Ishikawa (cell line): ENCODE measurements at regions not wholly inside any gene's neighbourhood (a gene's known extent, or its start where the extent isn't known, plus 50 kb on each side); places are given as distances from the start of the nearest gene placed in this dataset.

Experiments
- CEBPB ChIP-seq: IDR thresholded peaks from 2 replicates; pipeline ENCODE4 v1.6.1; 2012
- CREB1 ChIP-seq: IDR thresholded peaks from 2 replicates; pipeline ENCODE4 v1.6.1; 2012; ENCODE audit warnings: low read depth
- EGR1 ChIP-seq: IDR thresholded peaks from 2 replicates; pipeline ENCODE4 v1.6.1; 2012
- EP300 ChIP-seq: IDR thresholded peaks from 2 replicates; pipeline ENCODE4 v1.6.1; 2012; ENCODE audit warnings: borderline replicate concordance
- FOXM1 ChIP-seq: IDR thresholded peaks from 2 replicates; pipeline ENCODE4 v1.6.1; 2012; ENCODE audit warnings: low read depth, borderline replicate concordance
- NFIC ChIP-seq: IDR thresholded peaks from 2 replicates; pipeline ENCODE4 v1.6.1; 2012
- RAD21 ChIP-seq: IDR thresholded peaks from 2 replicates; pipeline ENCODE4 v1.6.1; 2012; ENCODE audit warnings: low read depth
- TAF1 ChIP-seq: IDR thresholded peaks from 2 replicates; pipeline ENCODE4 v1.6.1; 2012; ENCODE audit warnings: low read depth, mild to moderate bottlenecking
- TCF12 ChIP-seq: IDR thresholded peaks from 2 replicates; pipeline ENCODE4 v1.6.1; 2012; ENCODE audit warnings: low read depth
- TEAD4 ChIP-seq: IDR thresholded peaks from 2 replicates; pipeline ENCODE4 v1.6.1; 2012
- YY1 ChIP-seq: IDR thresholded peaks from 2 replicates; pipeline ENCODE4 v1.6.1; 2012; ENCODE audit warnings: low read depth
- ZBTB7A ChIP-seq: IDR thresholded peaks from 2 replicates; pipeline ENCODE4 v1.6.1; 2012; ENCODE audit warnings: low read depth
- TF ChIP-seq, protein P1 (sequence below): IDR thresholded peaks from 2 replicates; pipeline ENCODE4 v1.6.1; 2012; ENCODE audit warnings: low read depth, mild to moderate bottlenecking
- TF ChIP-seq, protein P2 (sequence below): IDR thresholded peaks from 2 replicates; pipeline ENCODE4 v1.6.1; 2012
- TF ChIP-seq, protein P3 (sequence below): IDR thresholded peaks from 2 replicates; pipeline ENCODE4 v1.6.1; 2012

DNA sequence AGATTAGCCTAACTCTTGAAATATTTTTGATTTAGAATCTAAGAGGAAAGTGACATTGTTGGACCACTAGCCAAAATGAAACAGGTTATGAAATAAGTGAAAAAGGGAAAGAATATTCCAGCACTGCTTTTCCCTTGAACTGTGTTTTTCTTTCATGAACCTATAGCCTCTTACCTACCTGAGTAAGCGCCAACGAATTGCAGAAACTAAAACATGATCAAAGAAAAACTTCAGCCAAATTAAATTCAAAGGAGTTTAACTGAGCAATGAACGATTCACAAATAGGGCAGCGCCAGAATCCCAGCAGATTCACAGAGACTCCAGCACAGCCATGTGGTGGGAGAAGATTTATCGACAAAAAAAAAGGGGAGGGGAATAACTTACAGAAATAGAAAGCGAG, 518.6 kb downstream of the PIK3C3 start:
- TF ChIP-seq YY1, result no peak
- TF ChIP-seq, protein P1, sequence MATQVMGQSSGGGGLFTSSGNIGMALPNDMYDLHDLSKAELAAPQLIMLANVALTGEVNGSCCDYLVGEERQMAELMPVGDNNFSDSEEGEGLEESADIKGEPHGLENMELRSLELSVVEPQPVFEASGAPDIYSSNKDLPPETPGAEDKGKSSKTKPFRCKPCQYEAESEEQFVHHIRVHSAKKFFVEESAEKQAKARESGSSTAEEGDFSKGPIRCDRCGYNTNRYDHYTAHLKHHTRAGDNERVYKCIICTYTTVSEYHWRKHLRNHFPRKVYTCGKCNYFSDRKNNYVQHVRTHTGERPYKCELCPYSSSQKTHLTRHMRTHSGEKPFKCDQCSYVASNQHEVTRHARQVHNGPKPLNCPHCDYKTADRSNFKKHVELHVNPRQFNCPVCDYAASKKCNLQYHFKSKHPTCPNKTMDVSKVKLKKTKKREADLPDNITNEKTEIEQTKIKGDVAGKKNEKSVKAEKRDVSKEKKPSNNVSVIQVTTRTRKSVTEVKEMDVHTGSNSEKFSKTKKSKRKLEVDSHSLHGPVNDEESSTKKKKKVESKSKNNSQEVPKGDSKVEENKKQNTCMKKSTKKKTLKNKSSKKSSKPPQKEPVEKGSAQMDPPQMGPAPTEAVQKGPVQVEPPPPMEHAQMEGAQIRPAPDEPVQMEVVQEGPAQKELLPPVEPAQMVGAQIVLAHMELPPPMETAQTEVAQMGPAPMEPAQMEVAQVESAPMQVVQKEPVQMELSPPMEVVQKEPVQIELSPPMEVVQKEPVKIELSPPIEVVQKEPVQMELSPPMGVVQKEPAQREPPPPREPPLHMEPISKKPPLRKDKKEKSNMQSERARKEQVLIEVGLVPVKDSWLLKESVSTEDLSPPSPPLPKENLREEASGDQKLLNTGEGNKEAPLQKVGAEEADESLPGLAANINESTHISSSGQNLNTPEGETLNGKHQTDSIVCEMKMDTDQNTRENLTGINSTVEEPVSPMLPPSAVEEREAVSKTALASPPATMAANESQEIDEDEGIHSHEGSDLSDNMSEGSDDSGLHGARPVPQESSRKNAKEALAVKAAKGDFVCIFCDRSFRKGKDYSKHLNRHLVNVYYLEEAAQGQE, result no peak
- no peak for TF ChIP-seq RAD21
- no peak for TF ChIP-seq CREB1
- TF ChIP-seq, protein P2, sequence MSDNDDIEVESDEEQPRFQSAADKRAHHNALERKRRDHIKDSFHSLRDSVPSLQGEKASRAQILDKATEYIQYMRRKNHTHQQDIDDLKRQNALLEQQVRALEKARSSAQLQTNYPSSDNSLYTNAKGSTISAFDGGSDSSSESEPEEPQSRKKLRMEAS, result no peak
- TF ChIP-seq TCF12, result no peak

DNA sequence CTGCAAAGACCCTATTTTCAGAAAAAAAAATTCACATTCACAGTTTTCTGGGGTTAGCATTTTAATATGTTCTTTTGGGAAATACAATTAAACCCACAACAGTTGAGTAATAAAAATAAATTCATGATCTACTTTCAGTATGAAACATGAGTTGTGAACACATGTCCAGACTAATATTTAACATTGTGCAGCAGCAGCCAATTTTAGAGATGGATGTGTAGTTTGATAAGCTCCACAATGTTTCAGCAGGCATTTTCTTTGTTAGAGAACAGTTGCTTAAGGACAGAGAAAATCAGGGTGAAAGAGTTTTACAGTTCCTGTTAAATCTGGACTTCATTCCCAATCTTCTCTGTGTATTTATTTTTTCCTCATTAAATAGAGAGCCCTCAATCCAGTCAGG, 519.5 kb downstream of the PIK3C3 start:
- no peak for TF ChIP-seq EP300
- no peak for TF ChIP-seq NFIC
- TF ChIP-seq TAF1, result no peak
- no peak for TF ChIP-seq YY1
- TF ChIP-seq TEAD4, result no peak
- no peak for TF ChIP-seq RAD21
- TF ChIP-seq, protein P3, sequence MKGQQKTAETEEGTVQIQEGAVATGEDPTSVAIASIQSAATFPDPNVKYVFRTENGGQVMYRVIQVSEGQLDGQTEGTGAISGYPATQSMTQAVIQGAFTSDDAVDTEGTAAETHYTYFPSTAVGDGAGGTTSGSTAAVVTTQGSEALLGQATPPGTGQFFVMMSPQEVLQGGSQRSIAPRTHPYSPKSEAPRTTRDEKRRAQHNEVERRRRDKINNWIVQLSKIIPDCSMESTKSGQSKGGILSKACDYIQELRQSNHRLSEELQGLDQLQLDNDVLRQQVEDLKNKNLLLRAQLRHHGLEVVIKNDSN, result no peak
- TF ChIP-seq TCF12, result no peak

DNA sequence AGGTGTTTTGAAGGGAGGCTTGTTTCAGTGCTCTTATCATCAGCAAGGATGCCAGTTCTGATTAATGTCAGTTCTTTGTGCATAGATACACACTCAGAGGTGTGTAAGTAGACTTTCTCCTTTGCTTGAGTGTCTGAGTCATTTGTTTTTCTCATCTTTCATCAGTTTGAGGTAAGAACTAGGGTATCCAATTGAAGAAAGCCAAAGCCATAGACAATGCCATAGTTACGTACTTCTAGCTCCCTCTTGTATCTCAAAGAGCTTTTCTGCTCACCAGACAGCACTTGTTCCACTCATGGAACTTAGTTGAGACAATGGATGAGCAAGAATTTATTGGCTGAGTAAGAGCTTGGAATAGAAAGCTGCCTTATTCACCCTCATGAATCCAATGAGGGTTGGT, 520.1 kb downstream of the PIK3C3 start:
- TF ChIP-seq, protein P3, result no peak
- TF ChIP-seq, protein P2, result no peak
- TF ChIP-seq, protein P1, result no peak
- TF ChIP-seq ZBTB7A (no peak), EP300 (no peak), TCF12 (no peak), TAF1 (no peak)

DNA sequence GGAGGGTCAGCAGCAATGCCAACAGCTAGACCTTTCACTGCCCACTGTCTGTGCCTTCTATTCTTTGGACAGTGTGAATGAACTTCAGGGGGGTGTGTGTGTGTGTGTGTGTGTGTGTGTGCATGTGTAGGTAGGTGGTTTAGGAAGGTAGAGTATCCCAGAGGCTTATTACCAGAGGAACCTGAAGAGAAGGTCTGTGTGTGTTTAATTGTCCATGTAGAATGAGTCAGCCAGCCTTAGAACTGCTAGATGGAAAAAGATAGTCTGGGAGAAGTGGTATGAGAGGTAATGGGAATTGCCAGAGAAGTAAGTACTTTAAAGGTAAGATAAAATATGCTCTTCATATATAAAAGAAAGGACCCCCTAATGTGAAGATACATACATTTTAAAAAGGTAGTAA, 522.2 kb downstream of the PIK3C3 start:
- no peak for TF ChIP-seq EP300
- TF ChIP-seq, protein P1, result no peak
- TF ChIP-seq TCF12, result no peak
- no peak for TF ChIP-seq NFIC
- no peak for TF ChIP-seq EGR1
- no peak for TF ChIP-seq RAD21
- TF ChIP-seq CREB1, result no peak

DNA sequence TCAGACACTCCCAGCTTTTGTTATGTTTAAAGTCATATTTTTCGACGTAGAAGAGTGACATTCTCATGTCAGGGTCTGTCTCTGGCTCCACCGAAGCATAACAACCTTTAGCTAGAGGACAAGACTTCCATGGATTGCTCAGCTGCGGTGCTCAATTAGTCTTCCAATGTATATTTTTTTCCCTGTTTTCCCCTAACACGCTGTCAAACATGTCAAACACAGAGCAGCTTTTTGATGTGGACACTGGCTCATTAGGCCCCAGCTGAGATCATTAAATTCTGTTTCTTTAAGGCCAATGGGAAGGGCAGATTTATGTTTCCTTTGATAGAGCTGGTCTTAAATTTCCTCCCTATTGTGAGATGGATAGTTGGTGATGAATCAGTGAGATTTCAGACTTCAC, 525.4 kb downstream of the PIK3C3 start:
- TF ChIP-seq NFIC (no peak), CEBPB (no peak), EP300 (no peak), ZBTB7A (no peak), CREB1 (no peak), YY1 (no peak), RAD21 (no peak), TAF1 (no peak), TCF12 (no peak), EGR1 (no peak), FOXM1 (no peak), TEAD4 (no peak)
- TF ChIP-seq, protein P1, result no peak
- TF ChIP-seq, protein P3, result no peak
- TF ChIP-seq, protein P2, result no peak
